ENCODE measurements at regions not wholly inside any gene's neighbourhood (a gene's known extent, or its start where the extent isn't known, plus 50 kb on each side); places are given as distances from the start of the nearest gene placed in this dataset.

DNA sequence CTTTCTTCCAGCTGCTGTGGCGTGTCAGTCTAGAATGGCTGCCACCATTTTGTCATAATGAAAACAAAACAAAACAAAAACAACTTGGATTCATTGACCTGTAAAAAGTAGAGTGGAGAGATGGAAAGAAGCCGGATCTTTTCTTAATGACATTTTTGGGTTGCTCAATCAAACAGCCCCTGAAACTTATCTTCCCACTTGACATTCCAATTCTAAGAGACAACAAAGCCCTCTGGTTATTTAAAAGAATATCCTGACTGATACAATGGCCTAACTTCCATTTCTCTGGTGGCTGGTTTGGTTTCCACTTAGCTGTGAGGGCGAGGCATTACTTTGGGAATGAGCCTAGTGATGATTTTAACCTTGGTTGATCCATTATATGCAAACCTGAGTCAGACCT lies 123.7 kb downstream of the AQP4 start:
- no peak for DNase-seq (ENCODE audit: low read depth in 2 of 2)

DNA sequence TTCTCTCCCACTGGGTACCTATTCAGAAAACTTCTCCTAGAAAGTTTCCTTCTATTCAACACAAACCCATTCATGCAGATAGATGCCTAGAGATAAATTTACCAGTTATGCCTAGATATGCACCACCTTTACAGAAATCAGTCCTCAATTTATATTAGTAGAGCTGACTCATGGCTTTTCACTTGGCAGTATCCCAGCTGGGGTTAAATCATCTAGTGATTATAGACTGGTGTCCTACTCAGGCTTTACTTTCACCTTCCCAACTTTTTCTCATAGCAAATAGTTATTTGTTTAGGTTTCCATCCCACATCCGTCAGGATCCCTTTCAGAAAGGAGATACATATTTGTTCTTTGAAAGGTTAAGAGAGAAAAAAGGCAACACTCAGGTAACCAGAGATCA lies 124.5 kb downstream of the AQP4 start:
- no peak for DNase-seq (ENCODE audit: low read depth in 2 of 2)

- DNase-seq (ENCODE audit: low read depth in 2 of 2) = no peak
Observed at GRCh38 chr18:26740396-26740795, 125.1 kb downstream of the AQP4 start.

DNA sequence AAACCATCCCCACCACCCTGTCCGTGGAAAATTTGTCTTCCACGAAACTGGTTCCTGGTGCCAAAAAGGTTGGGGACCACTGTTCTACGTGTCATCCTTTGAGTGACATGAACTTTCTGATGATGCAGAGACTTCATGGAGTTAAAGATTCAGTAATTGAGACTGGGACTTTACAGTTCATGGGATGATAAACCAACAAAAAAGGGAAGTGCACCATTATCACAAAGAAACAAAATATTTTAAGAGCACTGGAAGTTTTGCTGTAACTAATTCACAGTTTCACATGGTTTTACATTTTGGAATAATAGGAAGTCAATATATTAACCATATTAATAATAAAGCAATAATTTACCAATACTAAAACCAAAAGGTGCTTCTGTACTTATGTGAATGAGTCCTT lies 126.8 kb downstream of the AQP4 start:
- DNase-seq (ENCODE audit: low read depth in 2 of 2) = no peak

- DNase-seq (ENCODE audit: low read depth in 2 of 2) = no peak
Observed at GRCh38 chr18:26736301-26736700, 129.2 kb downstream of the AQP4 start.

GRCh38 chr18:26734760-26735159 lies 130.7 kb downstream of the AQP4 start:
- no peak for DNase-seq (ENCODE audit: low read depth in 2 of 2)

GRCh38 chr18:26729449-26729848 lies 136.1 kb downstream of the AQP4 start:
- DNase-seq (ENCODE audit: low read depth in 2 of 2) = no peak

DNA sequence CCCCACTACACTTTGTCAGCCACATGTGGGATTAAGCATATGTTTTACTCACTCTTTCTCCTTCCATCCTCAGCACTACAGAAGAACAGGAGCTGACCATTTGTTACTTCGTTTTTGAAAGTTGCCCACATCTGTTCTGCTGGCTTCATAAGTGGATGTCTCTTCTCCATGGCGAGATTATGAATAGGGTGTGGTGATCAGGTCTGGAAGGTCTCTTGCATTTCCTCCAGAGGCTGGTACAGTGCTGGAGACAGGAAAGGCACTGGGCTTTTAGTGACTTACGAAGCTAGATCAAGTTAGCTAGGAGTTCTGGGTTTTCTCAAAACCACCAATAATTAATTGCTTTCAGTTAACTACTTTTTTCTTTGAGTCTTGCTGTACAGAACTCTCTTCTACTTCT lies 136.5 kb downstream of the AQP4 start:
- DNase-seq (ENCODE audit: low read depth in 2 of 2) = no peak

GRCh38 chr18:26723981-26724380 lies 141.5 kb downstream of the AQP4 start:
- DNase-seq (ENCODE audit: low read depth in 2 of 2) = no peak

DNA sequence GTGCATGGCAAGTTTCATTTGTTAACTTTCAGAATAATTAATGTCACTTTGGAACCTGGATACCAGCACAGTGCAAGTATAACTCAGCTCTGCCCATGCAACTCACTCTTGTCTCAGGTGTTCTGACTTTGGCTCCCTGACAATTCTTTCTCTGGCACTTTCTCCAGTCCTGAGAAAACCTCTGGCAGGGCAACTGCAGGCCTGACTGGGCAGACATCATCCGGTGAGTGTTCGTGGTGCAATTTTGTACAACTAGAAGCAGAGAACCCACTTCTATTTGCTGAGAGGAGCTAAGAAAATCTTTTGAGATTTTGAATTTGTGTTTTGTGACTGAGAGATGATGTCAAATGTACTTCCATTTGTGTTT lies 143.0 kb downstream of the AQP4 start:
- no peak for DNase-seq (ENCODE audit: low read depth in 2 of 2)

DNA sequence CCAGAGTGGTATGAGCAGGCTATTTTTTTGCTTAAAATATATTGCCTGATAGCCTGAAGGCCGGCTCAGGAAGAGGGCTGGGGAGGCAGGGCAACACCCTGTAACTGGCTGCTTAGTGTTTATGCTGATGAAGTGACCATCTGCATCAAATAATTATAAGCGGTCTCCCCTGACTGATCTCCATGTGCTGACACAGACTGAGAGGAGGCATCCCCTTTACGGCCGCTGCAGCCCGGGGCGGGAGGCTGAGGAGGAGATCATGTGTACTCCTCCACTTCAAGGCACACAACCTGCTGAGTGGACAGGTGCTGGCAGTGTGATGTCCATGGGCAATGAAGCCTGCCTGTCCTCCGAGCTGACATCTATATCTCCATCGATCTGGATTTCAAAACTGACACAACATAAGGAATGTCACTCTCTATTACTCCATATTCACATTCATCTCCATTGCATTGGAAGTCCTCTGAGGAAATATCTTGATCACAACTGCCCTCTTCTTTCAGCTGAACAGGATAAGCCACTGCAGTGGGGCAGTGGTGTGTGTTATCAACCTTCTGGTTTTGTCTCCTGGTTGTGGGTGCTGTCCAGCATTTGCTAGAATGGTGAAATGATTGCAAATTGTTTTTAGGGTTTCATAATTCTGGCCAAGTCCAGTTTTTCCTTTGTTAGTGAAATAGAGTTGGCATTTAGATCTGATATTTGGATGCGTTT lies 143.5 kb downstream of the AQP4 start:
- DNase-seq (ENCODE audit: low read depth in 2 of 2) = no peak

- DNase-seq (ENCODE audit: low read depth in 2 of 2) = no peak
Observed at GRCh38 chr18:26719896-26720295, 145.6 kb downstream of the AQP4 start.

GRCh38 chr18:26717123-26717719 lies 148.3 kb downstream of the AQP4 start:
- DNase-seq (ENCODE audit: low read depth in 2 of 2) = no peak

- DNase-seq (ENCODE audit: low read depth in 2 of 2) = no peak
Observed at GRCh38 chr18:26714739-26715138, 150.8 kb downstream of the AQP4 start.

GRCh38 chr18:26711756-26712155 lies 153.8 kb downstream of the AQP4 start:
- no peak for DNase-seq (ENCODE audit: low read depth in 2 of 2)

DNA sequence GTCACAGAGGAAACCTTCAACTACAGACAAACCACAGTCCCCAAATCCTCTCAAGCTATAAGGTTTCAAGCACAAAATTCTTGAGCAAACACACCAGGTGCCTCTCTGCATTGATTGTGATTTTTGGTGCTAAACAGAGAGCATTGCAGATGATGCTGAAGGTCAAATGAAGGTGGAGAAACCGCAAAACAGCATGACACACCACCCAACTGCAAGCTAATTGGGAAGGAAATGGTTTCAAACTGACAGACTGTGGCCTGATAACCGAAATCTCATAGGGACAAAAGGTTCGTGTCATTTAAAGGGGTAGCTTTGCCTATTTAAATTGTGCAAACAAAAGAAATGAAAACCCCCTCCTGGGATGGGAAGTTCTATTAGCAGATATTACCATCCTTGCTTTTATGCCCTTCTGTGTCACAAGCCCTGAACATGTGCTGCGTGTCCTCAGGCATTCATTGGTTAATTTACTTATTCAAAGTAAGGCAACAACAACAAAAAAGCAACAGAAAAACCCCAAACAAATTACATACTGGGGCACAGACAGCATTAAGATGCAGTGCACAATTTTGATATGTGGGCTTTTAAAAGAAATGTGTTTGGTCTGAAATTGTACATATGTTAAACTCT lies 154.9 kb downstream of the AQP4 start:
- no peak for DNase-seq (ENCODE audit: low read depth in 2 of 2)

- no peak for DNase-seq (ENCODE audit: low read depth in 2 of 2)
Observed at GRCh38 chr18:26709897-26710296, 155.6 kb downstream of the AQP4 start.

DNA sequence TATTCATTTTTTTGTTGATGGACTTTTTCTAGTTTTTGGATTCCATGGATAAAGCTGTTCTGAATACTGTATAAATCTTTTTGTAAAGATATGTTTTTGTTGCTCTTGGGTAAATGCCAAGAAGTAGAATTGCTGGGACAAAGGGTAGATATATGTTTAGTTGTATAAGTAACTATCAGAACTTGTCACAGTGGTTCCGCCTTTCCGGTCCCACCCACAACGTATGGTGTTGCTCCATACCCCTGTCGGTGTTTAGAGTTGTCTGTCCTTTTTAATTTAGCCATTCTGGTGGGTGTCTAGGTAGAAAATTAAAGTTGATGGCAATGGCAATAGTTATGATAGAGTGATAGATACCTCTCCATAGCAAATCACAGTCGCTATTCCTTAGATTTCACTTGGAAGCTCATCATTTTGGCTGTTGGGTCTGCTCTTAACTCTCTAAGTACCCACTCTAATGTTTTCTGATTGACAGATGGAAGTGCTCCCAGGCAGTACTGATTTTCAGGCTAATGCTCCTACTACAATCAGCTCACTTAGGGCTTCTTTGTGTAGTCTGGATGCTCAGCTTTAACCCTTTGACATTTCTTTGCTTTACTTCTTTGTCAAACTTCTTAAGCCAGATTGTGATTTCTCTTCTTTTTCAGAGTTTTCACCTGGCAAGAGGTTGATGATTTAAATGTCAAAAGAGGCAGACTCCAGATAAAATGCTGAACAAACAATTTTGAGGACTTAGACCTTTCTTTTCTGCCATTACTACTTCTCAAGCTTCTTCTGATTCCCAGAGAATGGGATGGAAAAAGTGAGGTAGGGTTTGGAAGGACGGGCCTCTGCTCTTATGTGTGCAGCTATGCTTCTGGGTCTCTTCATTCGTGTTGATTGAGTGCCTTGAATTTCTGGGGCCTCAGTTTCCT lies 156.4 kb downstream of the AQP4 start:
- DNase-seq (ENCODE audit: low read depth in 2 of 2) = no peak

GRCh38 chr18:26706911-26707351 lies 158.6 kb downstream of the AQP4 start:
- no peak for DNase-seq (ENCODE audit: low read depth in 2 of 2)

DNA sequence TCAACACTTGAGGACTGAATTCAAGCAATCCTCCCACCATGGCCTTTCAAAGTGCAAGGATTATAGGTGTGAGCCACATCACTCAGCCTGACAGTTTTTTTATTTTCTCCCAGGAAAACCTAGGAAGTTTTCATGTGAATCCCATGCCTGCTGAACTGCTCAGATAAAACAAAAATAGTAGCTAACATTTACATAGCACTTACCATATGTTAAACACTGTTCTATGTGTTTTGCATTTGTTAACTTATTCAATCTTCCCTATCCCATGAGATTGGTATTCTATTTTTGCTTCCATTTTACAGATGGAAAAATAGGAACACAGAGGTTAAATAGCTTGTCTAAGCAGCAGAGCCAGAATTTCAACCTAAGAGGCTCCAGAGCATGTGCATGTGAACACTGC lies 157.4 kb upstream of the KCTD1 start:
- no peak for DNase-seq (ENCODE audit: low read depth in 2 of 2)

DNA sequence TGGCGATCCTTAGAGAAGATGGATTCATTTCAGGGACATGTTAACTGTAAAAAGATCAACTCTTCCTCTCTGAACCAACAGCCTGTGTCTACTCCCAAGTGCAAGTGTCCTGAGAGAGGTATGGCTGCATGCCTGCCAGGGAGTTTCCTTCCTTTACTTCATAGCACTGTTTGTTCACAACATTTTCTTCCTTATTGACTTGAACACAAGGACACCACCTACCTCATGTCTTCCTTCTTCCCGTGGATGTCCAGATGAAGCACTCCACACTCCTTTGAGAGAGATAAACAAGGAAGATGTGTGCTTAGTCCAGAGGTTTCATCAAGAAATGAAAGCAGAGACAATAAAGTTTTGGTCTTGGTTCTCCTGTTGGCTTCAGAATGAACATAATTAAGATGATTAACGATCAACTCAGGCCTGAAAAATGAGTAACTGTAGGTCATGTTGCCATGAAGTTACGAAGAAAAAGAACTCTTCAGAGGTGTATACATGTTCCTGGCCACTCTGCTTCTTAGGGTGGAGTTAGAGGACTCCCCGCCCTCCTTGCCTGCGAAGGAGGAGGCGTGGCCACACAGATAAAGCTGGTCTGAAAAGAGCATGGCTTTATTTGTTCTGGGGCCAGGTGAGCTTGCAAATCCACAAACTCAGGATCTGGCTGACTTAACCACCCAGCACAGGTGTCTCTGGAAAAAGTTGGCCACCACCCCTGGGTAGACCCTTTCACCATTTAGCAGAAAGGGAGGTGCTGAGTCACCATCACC lies 155.0 kb upstream of the KCTD1 start:
- DNase-seq (ENCODE audit: low read depth in 2 of 2) = no peak
